ENCODE measurements at regions not wholly inside any gene's neighbourhood (a gene's known extent, or its start where the extent isn't known, plus 50 kb on each side); places are given as distances from the start of the nearest gene placed in this dataset.

GRCh38 chr2:181812106-181812743 lies 79.3 kb upstream of the ITPRID2 start:
- Histone ChIP-seq H2AFZ (ENCODE audit: low read length) (no peak overlapping the region), H3K27me3 (ENCODE audit: insufficient read depth, low read length) (no peaks in the 10 kb centered on the region), H3K36me3 (ENCODE audit: insufficient read depth, low read length) (no peaks in the 10 kb centered on the region), H3K27ac (ENCODE audit: low read depth, low read length) (no peak overlapping the region), H3K4me3 (ENCODE audit: insufficient read depth, low read length) (no peak overlapping the region), H3K79me2 (ENCODE audit: insufficient read depth, low read length) (no peaks in the 10 kb centered on the region), H3K4me1 (ENCODE audit: insufficient read depth, low read length) (peaks cover 25% of the 10 kb centered on the region), H3K4me2 (ENCODE audit: insufficient read depth, low read length) (no peak overlapping the region), H3K9me3 (ENCODE audit: low read depth, low read length) (no peaks in the 10 kb centered on the region), H4K20me1 (ENCODE audit: insufficient read depth, low read length) (no peaks in the 10 kb centered on the region)
- TF ChIP-seq CTCF (IDR thresholded peaks at IDR 0.05; ENCODE audit: extremely low read depth, low read depth, low read length) = no peak
- DNase-seq (ENCODE audit: insufficient read length, low spot score, missing footprints) = no peak

GRCh38 chr2:181814057-181814491 lies 77.5 kb upstream of the ITPRID2 start:
- Histone ChIP-seq H3K4me3 (ENCODE audit: insufficient read depth, low read length) (no peak overlapping the region), H2AFZ (ENCODE audit: low read length) (peak overlapping the region; percentile 13), H3K27ac (ENCODE audit: low read depth, low read length) (no peak overlapping the region), H3K27me3 (ENCODE audit: insufficient read depth, low read length) (no peaks in the 10 kb centered on the region), H4K20me1 (ENCODE audit: insufficient read depth, low read length) (no peaks in the 10 kb centered on the region), H3K4me1 (ENCODE audit: insufficient read depth, low read length) (peaks cover 25% of the 10 kb centered on the region), H3K36me3 (ENCODE audit: insufficient read depth, low read length) (no peaks in the 10 kb centered on the region), H3K79me2 (ENCODE audit: insufficient read depth, low read length) (no peaks in the 10 kb centered on the region), H3K9me3 (ENCODE audit: low read depth, low read length) (no peaks in the 10 kb centered on the region), H3K4me2 (ENCODE audit: insufficient read depth, low read length) (no peak overlapping the region)
- DNase-seq (ENCODE audit: insufficient read length, low spot score, missing footprints) = no peak
- TF ChIP-seq CTCF (IDR thresholded peaks at IDR 0.05; ENCODE audit: extremely low read depth, low read depth, low read length) = no peak

- Histone ChIP-seq H3K4me1 (ENCODE audit: insufficient read depth, low read length) (peaks cover 6% of the 10 kb centered on the region), H3K4me3 (ENCODE audit: insufficient read depth, low read length) (no peak overlapping the region), H3K27ac (ENCODE audit: low read depth, low read length) (no peak overlapping the region), H3K4me2 (ENCODE audit: insufficient read depth, low read length) (no peak overlapping the region), H4K20me1 (ENCODE audit: insufficient read depth, low read length) (no peaks in the 10 kb centered on the region), H2AFZ (ENCODE audit: low read length) (peak overlapping the region; percentile 43), H3K27me3 (ENCODE audit: insufficient read depth, low read length) (no peaks in the 10 kb centered on the region), H3K9me3 (ENCODE audit: low read depth, low read length) (no peaks in the 10 kb centered on the region), H3K79me2 (ENCODE audit: insufficient read depth, low read length) (no peaks in the 10 kb centered on the region), H3K36me3 (ENCODE audit: insufficient read depth, low read length) (no peaks in the 10 kb centered on the region)
- no peak for DNase-seq (ENCODE audit: insufficient read length, low spot score, missing footprints)
- no peak for TF ChIP-seq CTCF (IDR thresholded peaks at IDR 0.05; ENCODE audit: extremely low read depth, low read depth, low read length)
Measured at GRCh38 chr2:181817509-181817908, 74.0 kb upstream of the ITPRID2 start.

- no peak for DNase-seq (ENCODE audit: insufficient read length, low spot score, missing footprints)
- no peaks in the 10 kb centered on the region for H3K36me3 ChIP-seq (ENCODE audit: insufficient read depth, low read length)
- TF ChIP-seq CTCF (IDR thresholded peaks at IDR 0.05; ENCODE audit: extremely low read depth, low read depth, low read length) = no peak
- no peak overlapping the region for H3K27ac ChIP-seq (ENCODE audit: low read depth, low read length)
- no peaks in the 10 kb centered on the region for H3K9me3 ChIP-seq (ENCODE audit: low read depth, low read length)
- H3K4me3 ChIP-seq (ENCODE audit: insufficient read depth, low read length) = no peak overlapping the region
- H3K79me2 ChIP-seq (ENCODE audit: insufficient read depth, low read length) = no peaks in the 10 kb centered on the region
- no peaks in the 10 kb centered on the region for H3K27me3 ChIP-seq (ENCODE audit: insufficient read depth, low read length)
- no peak overlapping the region for H3K4me2 ChIP-seq (ENCODE audit: insufficient read depth, low read length)
- no peak overlapping the region for H2AFZ ChIP-seq (ENCODE audit: low read length)
- H3K4me1 ChIP-seq (ENCODE audit: insufficient read depth, low read length) = peaks cover 6% of the 10 kb centered on the region
- no peaks in the 10 kb centered on the region for H4K20me1 ChIP-seq (ENCODE audit: insufficient read depth, low read length)
Measured at GRCh38 chr2:181818058-181818680, 73.4 kb upstream of the ITPRID2 start.
